ENCODE measurements at regions not wholly inside any gene's neighbourhood (a gene's known extent, or its start where the extent isn't known, plus 50 kb on each side); places are given as distances from the start of the nearest gene placed in this dataset.

DNA sequence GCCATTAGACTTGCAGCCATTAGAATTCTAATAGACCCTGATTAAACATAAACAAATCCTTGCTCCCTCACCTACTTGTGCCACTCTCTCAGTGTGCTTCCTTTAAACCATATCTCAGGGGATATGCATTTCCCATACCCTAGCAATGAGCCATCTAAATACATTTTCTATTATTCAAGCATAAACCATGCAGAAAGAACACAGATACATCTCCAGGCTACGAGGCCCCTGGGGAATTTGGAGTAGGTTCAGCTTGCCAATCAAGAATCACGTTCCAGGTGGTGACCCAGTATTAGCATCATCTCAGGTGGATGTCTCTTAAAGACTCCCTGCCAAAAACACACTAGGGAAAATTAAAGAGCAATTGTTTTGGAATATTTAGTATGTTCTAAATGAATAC lies 93.0 kb upstream of the CCL21 start:
- ChIA-PET CTCF (ENCODE audit: unreplicated experiment) (no interaction called here), POLR2A (interaction anchor here (0.7 kb wide), 1 partner anchor 487 kb away, joined by 6 read pairs; no protein-coding TSS in a partner anchor)
- Histone ChIP-seq H3K4me1 (ENCODE audit: insufficient read depth, low read length, poor library complexity, severe bottlenecking) (no peaks in the 10 kb centered on the region), H3K4me2 (ENCODE audit: low read length) (no peak overlapping the region), H3K79me2 (ENCODE audit: insufficient read depth, low read depth, low read length) (no peaks in the 10 kb centered on the region), H3K4me3 (ENCODE audit: low read depth, low read length, poor library complexity, severe bottlenecking) (no peak overlapping the region), H2AFZ (ENCODE audit: low read length) (no peak overlapping the region), H4K20me1 (ENCODE audit: insufficient read depth, low read length) (no peaks in the 10 kb centered on the region), H3K27ac (ENCODE audit: low read depth, low read length, poor library complexity, severe bottlenecking) (no peak overlapping the region), H3K9me2 (ENCODE audit: insufficient read depth, low read length) (no peaks in the 10 kb centered on the region), H3K36me3 (ENCODE audit: insufficient read depth, low read length) (no peaks in the 10 kb centered on the region), H3K9me3 (ENCODE audit: low read length) (peaks cover 6% of the 10 kb centered on the region)
- intact Hi-C loops (cut with micrococcal nuclease; ENCODE audit: unreplicated experiment): no loop called here
- TF ChIP-seq, protein P1, sequence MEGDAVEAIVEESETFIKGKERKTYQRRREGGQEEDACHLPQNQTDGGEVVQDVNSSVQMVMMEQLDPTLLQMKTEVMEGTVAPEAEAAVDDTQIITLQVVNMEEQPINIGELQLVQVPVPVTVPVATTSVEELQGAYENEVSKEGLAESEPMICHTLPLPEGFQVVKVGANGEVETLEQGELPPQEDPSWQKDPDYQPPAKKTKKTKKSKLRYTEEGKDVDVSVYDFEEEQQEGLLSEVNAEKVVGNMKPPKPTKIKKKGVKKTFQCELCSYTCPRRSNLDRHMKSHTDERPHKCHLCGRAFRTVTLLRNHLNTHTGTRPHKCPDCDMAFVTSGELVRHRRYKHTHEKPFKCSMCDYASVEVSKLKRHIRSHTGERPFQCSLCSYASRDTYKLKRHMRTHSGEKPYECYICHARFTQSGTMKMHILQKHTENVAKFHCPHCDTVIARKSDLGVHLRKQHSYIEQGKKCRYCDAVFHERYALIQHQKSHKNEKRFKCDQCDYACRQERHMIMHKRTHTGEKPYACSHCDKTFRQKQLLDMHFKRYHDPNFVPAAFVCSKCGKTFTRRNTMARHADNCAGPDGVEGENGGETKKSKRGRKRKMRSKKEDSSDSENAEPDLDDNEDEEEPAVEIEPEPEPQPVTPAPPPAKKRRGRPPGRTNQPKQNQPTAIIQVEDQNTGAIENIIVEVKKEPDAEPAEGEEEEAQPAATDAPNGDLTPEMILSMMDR (conservative IDR thresholded peaks at IDR 0.05; ENCODE audit: low read length): no peak
- no peak for TF ChIP-seq EZH2phosphoT487 (IDR thresholded peaks at IDR 0.05; ENCODE audit: borderline replicate concordance, low read depth, low read length)
- no TSS peak for BruUV-seq (replicated peaks)
- DNase-seq (ENCODE audit: low spot score): no peak

DNA sequence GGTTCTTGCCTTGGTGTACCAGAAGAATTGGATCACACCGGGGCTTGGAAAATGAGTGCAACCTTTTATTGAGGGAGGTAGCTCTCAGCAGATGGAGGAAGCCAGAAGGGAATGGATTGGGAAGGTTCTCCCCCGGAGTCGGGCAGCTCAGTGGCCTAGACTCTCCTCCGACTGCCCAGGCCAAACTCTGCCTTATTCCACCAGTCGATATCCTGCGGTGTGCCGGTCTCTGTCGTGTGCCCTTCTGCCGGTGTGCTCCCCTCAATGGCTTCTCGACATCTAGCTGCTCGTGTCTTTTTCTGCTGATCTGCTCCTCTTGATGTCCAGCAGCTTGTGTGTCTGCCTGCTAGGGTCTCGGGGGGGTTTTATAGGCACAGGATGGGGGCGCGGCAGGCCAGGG lies 87.4 kb upstream of the CCL21 start:
- Histone ChIP-seq H3K27ac (ENCODE audit: low read depth, low read length, poor library complexity, severe bottlenecking) (no peak overlapping the region), H3K4me1 (ENCODE audit: insufficient read depth, low read length, poor library complexity, severe bottlenecking) (no peaks in the 10 kb centered on the region), H3K79me2 (ENCODE audit: insufficient read depth, low read depth, low read length) (no peaks in the 10 kb centered on the region), H3K4me3 (ENCODE audit: low read depth, low read length, poor library complexity, severe bottlenecking) (no peak overlapping the region), H4K20me1 (ENCODE audit: insufficient read depth, low read length) (no peaks in the 10 kb centered on the region), H3K36me3 (ENCODE audit: insufficient read depth, low read length) (no peaks in the 10 kb centered on the region), H3K9me2 (ENCODE audit: insufficient read depth, low read length) (no peaks in the 10 kb centered on the region), H2AFZ (ENCODE audit: low read length) (no peak overlapping the region), H3K9me3 (ENCODE audit: low read length) (no peaks in the 10 kb centered on the region), H3K4me2 (ENCODE audit: low read length) (no peak overlapping the region)
- TF ChIP-seq, protein P1 (conservative IDR thresholded peaks at IDR 0.05; ENCODE audit: low read length): no peak
- no peak for TF ChIP-seq EZH2phosphoT487 (IDR thresholded peaks at IDR 0.05; ENCODE audit: borderline replicate concordance, low read depth, low read length)
- no peak for DNase-seq (ENCODE audit: low spot score)
- BruUV-seq (replicated peaks): no TSS peak
- ChIA-PET CTCF (ENCODE audit: unreplicated experiment) (no interaction called here), POLR2A (no interaction called here)
- intact Hi-C loops (cut with micrococcal nuclease; ENCODE audit: unreplicated experiment): no loop called here

DNA sequence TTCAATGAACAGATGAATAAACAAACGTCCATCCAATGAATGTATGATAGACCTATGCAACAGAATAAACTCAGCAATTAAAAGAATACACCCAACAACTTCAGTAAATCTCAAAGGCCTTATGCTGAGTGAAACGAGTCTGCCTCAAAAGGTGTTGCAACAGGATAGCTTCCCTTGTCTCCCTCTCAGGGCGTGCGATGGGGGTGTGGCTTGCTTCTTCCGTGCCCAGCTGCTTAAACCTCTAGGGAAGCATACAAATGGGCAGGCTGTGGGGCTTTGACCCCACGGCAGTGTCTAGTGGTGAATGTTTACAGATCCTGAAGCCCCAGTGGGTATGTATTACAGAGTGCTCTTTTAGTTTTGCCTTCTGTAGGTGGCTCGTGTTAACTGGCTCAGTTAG lies 87.0 kb upstream of the CCL21 start:
- Histone ChIP-seq H4K20me1 (ENCODE audit: insufficient read depth, low read length) (no peaks in the 10 kb centered on the region), H3K4me3 (ENCODE audit: low read depth, low read length, poor library complexity, severe bottlenecking) (no peak overlapping the region), H2AFZ (ENCODE audit: low read length) (no peak overlapping the region), H3K9me2 (ENCODE audit: insufficient read depth, low read length) (no peaks in the 10 kb centered on the region), H3K4me2 (ENCODE audit: low read length) (no peak overlapping the region), H3K79me2 (ENCODE audit: insufficient read depth, low read depth, low read length) (no peaks in the 10 kb centered on the region), H3K36me3 (ENCODE audit: insufficient read depth, low read length) (no peaks in the 10 kb centered on the region), H3K27ac (ENCODE audit: low read depth, low read length, poor library complexity, severe bottlenecking) (no peak overlapping the region), H3K9me3 (ENCODE audit: low read length) (no peaks in the 10 kb centered on the region), H3K4me1 (ENCODE audit: insufficient read depth, low read length, poor library complexity, severe bottlenecking) (no peaks in the 10 kb centered on the region)
- no TSS peak for BruUV-seq (replicated peaks)
- ChIA-PET CTCF (ENCODE audit: unreplicated experiment) (no interaction called here), POLR2A (no interaction called here)
- intact Hi-C loops (cut with micrococcal nuclease; ENCODE audit: unreplicated experiment): no loop called here
- TF ChIP-seq, protein P1 (conservative IDR thresholded peaks at IDR 0.05; ENCODE audit: low read length): no peak
- no peak for TF ChIP-seq EZH2phosphoT487 (IDR thresholded peaks at IDR 0.05; ENCODE audit: borderline replicate concordance, low read depth, low read length)
- no peak for DNase-seq (ENCODE audit: low spot score)

Measured in OCI-LY7 (cell line).